ENCODE measurements at regions not wholly inside any gene's neighbourhood (a gene's known extent, or its start where the extent isn't known, plus 50 kb on each side); places are given as distances from the start of the nearest gene placed in this dataset.
"Not testable (repeated sequence)": the region's sequence is repeated elsewhere in the genome, so short reads cannot be mapped to it uniquely, and the experiment has no call there.

DNA sequence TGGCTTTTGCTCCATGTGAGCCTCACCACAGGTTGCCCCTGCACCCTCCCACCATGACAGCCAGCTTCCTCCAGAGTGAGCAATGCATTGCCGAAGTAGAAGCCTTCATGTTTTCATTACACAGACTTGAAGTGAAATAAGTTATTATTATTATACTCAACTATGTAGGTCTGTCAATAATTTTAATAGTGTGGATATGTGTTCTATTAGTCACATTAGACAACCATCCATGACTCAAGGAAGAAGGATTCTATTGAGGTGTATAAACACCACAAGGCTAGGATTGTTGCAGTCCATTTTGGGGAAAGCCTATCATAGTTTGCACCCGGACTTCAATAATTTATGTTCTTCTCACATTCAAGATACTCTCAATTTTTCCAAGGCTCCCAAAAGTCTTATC lies 369.5 kb downstream of the TAF11L14 start:
- DNase-seq: no peak
- in situ Hi-C loops (cut with MboI; ENCODE audit: low pct_unique_long_range_greater_than_20kb, low sequenced_read_pairs): no loop called here

DNA sequence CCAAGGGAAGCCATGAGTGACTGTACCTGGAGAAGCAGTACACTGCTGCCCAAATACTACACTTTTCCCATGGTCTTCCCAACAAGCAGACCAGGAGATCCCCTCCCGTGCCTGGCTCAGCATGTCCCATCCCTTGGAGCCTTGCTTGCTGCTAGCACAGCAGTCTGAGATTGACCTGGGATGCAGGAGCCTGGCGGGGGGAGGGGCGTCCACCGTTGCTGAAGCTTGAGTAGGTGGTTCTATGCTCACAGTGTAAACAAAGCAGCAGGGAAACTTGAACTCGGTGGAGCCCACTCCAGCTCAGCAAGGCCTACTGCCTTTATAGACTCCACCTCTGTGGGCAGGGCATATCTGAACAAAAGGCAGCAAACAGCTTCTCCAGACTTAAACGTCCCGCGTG lies 372.0 kb downstream of the TAF11L14 start:
- DNase-seq; in situ Hi-C loops (cut with MboI; ENCODE audit: low pct_unique_long_range_greater_than_20kb, low sequenced_read_pairs): not testable (repeated sequence)

DNA sequence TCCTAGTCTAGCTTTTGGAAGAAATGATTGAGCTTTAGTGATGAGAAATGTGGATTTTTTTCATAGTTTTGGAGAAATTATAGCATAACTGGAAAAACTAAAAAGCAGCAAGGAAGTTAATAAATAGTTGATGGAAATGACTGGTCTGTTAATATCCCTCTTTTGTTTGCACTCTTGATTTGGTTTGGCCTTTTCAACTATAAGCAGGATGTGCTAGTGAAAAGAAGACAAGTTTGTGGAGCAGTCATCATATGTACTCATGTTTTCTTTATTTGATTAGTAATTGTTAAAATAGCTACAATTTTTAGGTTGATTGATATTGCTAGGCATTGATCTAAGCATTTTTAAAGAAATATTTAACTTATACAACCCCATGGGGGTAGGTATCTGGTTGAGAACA lies 374.7 kb downstream of the TAF11L14 start:
- no peak for DNase-seq
- in situ Hi-C loops (cut with MboI; ENCODE audit: low pct_unique_long_range_greater_than_20kb, low sequenced_read_pairs): no loop called here

DNA sequence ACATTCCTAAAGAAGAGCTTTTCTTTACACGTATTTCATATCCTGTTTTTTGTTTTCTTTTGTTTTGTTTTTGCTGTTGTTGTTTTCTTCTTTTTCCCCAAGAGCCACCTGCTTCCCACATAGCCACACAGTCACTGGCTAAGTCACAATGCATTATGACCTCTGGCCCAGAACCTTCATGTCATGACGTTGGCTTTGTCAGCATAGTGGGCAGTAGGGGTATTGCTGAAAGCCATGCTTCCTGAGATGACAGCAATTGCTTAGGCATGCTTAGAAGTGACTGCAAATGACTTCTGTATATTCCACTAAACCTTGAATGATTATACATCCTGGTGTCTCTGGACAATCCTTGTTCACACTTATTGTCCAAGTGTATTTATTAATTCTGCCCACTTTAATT lies 375.8 kb downstream of the TAF11L14 start:
- in situ Hi-C loops (cut with MboI; ENCODE audit: low pct_unique_long_range_greater_than_20kb, low sequenced_read_pairs): no loop called here
- DNase-seq: no peak

DNA sequence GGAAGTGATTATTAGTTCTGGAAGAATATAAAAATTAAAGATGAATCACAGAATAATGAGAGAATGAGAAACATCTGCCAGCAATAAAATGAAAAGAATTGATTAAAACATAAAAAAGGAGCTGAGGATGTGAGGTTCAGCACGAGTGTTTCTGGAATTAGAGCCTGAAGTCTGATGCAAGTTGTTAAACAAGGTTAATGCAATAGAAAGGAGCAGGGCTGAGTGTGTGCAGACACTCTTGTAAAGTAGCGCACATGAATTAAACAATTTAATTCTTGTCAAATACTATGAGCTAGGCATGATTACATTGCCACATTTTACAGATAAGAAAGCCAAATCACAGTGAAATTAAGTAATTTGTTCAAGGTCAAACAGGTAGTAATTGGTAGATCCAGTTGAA lies 384.2 kb downstream of the TAF11L14 start:
- in situ Hi-C loops (cut with MboI; ENCODE audit: low pct_unique_long_range_greater_than_20kb, low sequenced_read_pairs): no loop called here
- no peak for DNase-seq

DNA sequence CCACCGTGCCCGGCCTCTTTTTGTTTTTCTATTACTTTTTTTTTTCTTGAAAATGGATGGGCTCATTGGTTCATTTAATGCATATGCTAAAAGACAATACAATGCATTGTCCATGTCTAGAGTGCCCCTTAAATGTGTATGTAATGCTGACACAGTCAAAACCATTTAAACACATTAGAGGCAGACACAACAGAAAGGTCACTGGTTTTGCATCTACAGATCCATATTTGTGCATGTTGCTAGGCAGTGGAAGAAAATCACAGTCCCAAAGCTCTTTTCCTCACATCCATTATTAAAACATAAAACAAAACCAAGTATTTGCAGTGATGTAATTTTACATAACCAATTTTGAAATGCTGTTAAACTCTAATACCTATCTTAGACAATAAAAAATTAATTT lies 389.0 kb downstream of the TAF11L14 start:
- DNase-seq: no peak
- in situ Hi-C loops (cut with MboI; ENCODE audit: low pct_unique_long_range_greater_than_20kb, low sequenced_read_pairs): no loop called here

DNA sequence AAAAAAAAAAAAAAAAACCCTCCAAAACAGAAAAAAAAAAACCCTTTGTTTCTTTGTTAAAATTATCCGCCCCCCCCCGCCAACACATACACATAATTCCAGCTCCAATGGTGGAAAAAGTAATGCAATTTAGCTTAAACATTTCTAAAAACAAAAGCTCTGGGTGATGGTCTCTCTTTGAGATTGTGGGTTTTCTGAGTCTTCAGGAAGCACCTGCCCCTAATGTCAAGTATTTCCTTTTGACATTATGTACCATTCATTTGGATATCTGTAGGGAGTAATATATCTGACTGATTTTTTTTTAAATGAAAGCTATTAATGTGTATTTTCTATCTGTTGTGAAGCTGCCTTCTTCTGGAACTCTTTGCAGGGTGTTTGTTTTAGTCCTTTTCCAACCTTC lies 389.7 kb downstream of the TAF11L14 start:
- no peak for DNase-seq
- in situ Hi-C loops (cut with MboI; ENCODE audit: low pct_unique_long_range_greater_than_20kb, low sequenced_read_pairs): no loop called here

DNA sequence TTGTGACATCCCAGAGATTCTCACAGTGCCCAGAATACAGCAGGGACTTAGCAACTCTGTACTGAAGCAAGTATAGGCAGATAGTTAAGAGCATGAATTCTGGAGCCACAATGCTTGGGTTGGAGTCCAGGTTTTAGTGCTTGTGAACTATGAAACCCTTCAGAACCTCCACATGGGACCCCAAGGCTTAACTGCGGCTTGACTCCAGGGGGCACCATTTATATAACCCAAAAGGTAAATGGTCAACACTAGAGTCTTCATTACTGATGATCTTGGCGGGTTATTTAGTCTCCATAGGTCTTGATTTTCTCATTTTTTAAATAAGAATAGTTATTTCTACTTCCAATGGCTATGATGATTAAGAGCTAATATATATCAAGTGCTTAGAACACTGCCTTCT lies 390.3 kb downstream of the TAF11L14 start:
- in situ Hi-C loops (cut with MboI; ENCODE audit: low pct_unique_long_range_greater_than_20kb, low sequenced_read_pairs): no loop called here
- no peak for DNase-seq

DNA sequence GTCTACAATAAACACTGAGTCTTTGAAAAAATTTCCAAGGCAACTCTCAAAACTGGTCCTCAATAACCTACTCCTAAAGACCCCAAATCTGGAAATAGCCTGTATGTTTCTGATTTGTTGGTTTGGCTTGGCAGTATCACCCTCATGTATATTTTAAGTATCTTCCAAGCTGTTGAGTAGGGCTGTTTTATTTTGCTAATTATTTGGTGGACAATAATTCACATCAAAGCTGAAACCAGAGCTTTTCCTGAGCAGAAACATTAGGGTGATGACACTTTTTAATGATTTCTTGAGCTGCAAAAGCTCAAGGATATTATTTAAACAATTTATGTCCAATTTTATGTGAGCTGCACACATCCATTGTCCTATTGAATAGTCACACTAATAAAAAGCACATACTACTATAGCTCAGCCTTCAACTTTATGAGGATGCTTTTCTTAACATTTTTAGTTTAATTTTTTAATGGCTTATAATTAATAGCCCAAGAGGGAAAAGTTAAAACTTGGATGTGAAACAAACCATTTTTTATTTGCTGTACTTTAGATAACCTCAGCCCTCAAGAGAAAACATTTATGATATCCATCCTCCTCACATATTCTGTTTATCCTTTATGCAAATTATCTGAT lies 393.1 kb downstream of the TAF11L14 start:
- DNase-seq: no peak
- in situ Hi-C loops (cut with MboI; ENCODE audit: low pct_unique_long_range_greater_than_20kb, low sequenced_read_pairs): no loop called here

DNA sequence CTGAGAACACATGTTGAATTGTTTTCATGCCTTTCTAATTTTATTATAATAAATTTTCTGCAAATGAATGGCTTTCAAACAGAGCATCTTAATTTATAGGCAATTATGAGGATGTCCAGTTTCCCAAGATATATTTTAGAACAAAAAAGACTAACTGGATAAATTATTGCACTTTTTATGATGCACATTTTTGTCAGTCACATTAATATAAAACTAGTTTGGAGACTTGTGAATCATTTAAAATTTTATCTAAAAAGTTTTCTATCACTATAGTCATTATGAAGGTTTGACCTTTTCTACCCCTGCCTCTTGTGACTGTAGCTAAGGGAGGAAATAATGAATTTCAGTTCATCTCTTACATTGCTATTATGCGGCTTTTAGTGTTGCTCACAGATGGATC lies 393.8 kb downstream of the TAF11L14 start:
- no peak for DNase-seq
- in situ Hi-C loops (cut with MboI; ENCODE audit: low pct_unique_long_range_greater_than_20kb, low sequenced_read_pairs): no loop called here

DNA sequence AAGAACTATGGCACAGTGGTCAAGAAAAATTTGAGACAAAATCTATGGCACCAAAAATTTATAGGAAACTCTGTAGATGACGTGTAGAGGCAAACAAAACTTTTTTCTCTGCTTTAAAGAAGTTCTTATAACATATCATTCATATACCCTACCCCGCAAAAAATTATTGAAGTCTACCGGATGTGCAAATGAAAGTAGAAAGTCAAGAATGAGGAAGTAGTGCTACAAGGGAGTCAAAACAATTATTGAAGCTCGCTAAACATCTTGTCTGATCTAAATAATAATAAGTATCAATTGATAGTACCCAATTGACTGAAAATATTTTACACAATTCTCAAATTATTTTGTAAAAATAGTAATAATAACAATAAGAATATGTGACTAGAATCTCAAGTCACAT lies 398.5 kb downstream of the TAF11L14 start:
- in situ Hi-C loops (cut with MboI; ENCODE audit: low pct_unique_long_range_greater_than_20kb, low sequenced_read_pairs): no loop called here
- DNase-seq: no peak

DNA sequence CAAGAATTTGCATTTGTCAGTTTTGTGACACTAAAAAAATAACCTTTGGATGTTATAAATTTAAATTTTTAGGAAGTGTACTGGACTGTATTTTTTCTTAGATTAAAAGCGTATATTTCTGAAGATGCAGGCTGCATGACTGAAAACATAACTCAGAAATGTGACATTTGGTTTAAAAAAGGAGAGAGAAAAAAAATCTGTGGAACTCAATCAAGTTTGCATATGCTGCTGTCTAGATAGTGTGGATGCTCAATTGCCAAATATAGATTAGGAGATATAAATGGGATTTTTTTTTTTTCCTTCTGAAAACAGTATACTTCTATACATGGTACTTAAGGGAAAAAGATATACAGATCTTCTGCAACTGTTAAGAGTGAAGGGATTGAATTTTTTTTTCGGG lies 402.3 kb downstream of the TAF11L14 start:
- in situ Hi-C loops (cut with MboI; ENCODE audit: low pct_unique_long_range_greater_than_20kb, low sequenced_read_pairs): no loop called here
- no peak for DNase-seq

DNA sequence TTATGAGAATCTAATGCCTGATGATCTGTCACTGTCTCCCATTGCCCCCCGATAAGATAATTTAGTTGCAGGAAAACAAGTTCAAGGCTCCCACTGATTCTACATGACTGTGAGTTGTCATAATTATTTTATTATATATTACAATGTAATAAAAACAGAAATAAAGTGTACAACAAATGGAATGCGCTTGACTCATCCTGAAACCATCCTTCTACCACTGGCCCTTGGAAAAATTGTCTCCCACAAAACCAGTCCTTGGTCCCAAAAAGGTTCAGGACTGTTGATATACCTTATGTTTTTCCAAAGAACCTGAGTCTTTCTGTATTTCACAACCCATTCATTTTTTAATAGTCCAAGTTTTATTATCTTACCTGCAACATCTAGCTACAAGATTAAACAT lies 403.5 kb downstream of the TAF11L14 start:
- DNase-seq: no peak
- in situ Hi-C loops (cut with MboI; ENCODE audit: low pct_unique_long_range_greater_than_20kb, low sequenced_read_pairs): no loop called here

DNA sequence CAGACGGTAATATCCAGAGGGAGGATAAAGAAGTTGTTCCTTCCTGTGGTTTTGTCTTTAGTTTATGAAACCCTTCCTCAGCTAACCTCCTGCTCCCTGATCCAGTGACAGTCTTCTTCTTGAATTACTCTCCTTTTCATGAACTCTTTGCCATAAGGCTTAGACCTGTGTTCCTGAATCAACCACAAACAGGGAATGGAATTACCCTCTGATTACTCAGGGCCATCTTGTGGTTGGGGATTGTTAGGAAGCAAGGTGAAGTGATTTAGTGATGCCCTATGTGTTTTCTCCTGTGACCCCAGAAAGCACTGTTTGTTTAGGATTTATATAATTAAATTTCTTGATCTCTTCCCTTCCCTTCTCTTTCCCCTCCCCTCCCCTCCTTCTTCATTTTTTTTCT lies 409.1 kb downstream of the TAF11L14 start:
- no peak for DNase-seq
- in situ Hi-C loops (cut with MboI; ENCODE audit: low pct_unique_long_range_greater_than_20kb, low sequenced_read_pairs): no loop called here

DNA sequence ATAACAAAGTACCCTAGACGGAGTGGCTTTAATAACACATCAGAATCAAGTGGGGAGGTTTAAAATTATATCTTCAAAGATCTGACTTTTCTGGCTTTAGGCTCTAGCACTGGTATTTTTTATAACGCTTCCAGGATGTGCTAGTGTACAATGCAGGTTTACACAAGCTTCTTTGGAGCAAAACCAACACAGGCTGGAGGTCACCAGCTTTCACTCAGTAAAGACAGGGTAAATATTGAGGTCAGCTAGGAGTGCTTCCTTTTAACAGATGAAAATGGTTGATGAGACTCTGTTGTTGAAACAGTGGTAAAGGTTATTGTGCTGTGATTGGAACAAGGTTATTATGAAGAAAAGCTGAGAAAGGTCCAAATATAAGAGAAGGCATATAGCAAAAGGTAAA lies 414.2 kb downstream of the TAF11L14 start:
- no peak for DNase-seq
- in situ Hi-C loops (cut with MboI; ENCODE audit: low pct_unique_long_range_greater_than_20kb, low sequenced_read_pairs): no loop called here

DNA sequence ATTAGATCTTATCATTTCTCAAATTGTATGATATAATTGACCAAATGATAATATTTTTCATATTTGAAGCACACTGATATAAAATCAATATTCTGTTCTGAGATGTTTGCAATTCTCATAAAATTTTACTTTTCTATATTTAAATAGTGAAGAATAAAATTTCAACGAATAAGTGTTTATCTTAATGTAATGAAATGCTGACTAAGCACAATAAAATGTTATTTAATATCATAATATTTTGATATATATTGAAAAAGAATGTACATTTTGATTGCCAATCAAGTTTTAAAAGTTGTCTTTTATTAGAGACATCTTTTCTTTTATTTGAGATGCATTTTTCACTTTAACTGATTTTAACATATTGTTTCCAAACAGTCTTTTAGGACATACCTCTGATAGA lies 416.1 kb downstream of the TAF11L14 start:
- in situ Hi-C loops (cut with MboI; ENCODE audit: low pct_unique_long_range_greater_than_20kb, low sequenced_read_pairs): no loop called here
- no peak for DNase-seq

DNA sequence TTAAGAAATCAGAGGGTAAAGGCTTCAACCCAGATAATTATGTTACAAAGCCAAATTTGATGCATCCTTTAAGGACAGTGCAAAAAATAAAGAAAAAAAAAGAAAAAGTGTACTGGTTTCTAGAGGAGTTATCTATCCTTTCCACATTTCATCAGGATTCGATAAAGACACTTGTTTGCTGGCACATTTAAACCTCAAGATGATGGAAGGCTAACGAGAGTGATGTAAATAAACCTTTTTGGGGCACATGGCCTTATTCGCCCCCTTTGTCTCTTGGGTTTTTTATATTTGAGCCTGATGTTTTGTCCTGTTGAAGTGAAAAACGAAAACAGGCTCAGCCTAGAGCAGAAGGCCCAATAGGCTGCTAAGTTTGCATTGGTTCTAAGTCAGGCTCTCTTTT lies 416.5 kb downstream of the TAF11L14 start:
- no peak for DNase-seq
- in situ Hi-C loops (cut with MboI; ENCODE audit: low pct_unique_long_range_greater_than_20kb, low sequenced_read_pairs): no loop called here

DNA sequence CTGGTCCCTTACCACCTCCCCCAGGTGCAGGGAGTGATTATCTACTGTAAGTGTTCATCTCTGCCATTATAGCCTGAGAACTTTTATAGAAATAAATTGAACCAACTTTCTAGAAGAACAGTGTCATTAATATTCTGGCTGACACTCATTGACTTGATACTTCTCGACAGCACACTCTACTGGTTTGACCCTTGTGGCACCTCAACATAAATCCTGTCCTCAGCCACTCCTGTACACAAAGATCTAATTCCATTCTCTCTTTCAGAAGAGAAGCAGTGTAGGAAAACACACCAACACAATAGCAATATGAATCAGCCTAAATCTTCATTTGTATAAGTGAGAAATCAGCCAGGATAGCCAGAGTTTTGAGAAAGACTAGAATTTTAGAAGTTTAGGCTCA lies 417.7 kb downstream of the TAF11L14 start:
- DNase-seq: no peak
- in situ Hi-C loops (cut with MboI; ENCODE audit: low pct_unique_long_range_greater_than_20kb, low sequenced_read_pairs): no loop called here

DNA sequence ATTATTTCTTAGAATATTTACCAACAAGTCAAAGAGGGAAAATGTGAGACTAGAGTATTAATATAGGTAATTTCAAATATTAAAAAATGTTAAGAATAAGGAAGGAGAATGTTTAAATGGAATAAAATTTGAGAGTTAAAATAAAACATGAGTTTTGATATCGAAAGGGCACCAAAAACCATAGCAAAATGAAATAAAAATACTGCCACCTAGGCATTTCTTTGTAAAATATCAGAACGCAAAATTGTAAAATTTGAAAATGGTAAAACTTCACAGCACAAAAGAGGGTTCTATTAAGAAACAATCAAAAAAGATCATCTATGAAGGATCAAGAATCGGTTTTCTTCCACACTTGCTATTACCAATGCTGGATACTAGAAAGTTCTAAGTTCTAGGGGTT lies 418.3 kb downstream of the TAF11L14 start:
- in situ Hi-C loops (cut with MboI; ENCODE audit: low pct_unique_long_range_greater_than_20kb, low sequenced_read_pairs): no loop called here
- no peak for DNase-seq

DNA sequence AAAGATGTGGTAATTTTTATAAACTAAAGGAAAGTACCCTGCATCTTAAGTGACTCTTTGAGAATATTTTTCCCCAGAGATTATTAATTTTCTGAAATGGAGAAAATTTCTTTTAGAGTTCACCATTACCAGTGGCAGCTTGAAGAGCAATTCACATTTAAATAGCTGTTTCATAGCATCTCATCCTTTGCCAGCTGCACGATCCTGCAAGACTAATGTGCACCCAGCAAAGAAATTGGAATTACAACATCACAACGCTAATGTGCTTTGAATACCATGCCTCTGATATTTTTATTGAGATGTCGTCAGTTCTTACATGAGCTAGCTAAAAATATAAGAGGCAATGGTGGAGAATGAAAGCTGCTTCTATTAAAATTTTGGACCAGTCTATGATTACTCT lies 423.5 kb downstream of the TAF11L14 start:
- in situ Hi-C loops (cut with MboI; ENCODE audit: low pct_unique_long_range_greater_than_20kb, low sequenced_read_pairs): no loop called here
- no peak for DNase-seq

DNA sequence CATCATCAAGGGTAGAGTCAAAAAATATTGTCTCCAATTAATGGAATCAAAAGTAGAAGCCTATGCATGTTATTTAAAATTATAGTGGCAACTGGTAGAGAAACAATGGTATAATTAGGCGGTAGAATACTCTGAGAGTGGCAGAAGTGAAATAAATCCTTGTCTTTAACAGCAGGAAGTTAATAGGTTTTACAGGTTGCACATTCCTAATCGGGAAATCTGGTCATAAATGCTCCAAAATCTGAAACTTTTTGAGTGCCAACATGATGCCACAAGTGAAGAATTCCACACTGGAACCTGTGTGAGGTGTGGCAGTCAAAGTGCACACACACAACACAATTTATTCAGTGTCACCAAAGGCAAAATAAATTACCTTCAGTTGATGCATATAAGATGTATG lies 433.4 kb downstream of the TAF11L14 start:
- in situ Hi-C loops (cut with MboI; ENCODE audit: low pct_unique_long_range_greater_than_20kb, low sequenced_read_pairs): no loop called here
- DNase-seq: no peak

DNA sequence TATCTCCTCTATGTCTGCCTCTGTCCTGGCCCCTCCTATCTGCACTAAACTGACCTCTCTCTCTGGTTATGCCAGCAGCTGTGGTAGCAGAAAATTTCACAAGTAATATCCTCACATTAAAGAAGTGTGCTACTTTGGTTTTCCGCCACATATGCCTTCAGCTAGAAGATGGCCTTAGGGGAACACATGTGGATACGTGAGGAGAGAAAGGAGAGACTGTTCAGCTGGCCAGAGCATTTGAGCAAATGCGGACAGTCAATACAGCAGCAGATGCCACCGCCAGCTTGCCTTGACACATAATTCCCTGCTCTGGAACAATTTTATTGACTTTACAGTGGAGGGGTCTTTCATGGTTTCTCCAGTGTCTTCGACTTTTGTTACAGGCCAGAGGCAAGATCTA lies 434.6 kb downstream of the TAF11L14 start:
- DNase-seq: no peak
- in situ Hi-C loops (cut with MboI; ENCODE audit: low pct_unique_long_range_greater_than_20kb, low sequenced_read_pairs): no loop called here

Data from KBM-7 (cell line).